Glomerular visceral epithelial cell (primary cell): ENCODE measurements at regions not wholly inside any gene's neighbourhood (a gene's known extent, or its start where the extent isn't known, plus 50 kb on each side); places are given as distances from the start of the nearest gene placed in this dataset.
"Not testable (repeated sequence)": the region's sequence is repeated elsewhere in the genome, so short reads cannot be mapped to it uniquely, and the experiment has no call there.

Source experiments
- DNase-seq: peaks from one replicate; pipeline ENCODE4 v3.0.0-alpha.2; 2016; ENCODE audit errors: extremely low spot score

DNA sequence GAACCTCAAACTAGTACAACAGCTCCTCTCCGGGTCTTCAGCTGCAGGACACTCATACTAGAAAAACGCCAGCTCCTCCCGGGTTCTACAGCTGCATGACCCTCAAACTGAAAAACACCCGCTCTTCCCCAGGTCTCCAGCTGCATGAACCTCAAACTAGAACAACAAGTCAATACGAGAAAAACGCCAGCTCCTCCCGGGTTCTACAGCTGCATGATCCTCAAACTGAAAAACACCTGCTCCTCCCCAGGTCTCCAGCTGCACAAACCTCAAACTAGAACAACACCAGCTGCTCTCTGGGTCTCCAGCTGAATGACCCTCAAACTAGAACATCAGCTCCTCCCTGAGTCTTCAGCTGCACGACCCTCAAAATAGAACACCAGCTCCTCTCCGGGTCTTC, 315.0 kb upstream of the TFPI start:
- no peak for DNase-seq

DNA sequence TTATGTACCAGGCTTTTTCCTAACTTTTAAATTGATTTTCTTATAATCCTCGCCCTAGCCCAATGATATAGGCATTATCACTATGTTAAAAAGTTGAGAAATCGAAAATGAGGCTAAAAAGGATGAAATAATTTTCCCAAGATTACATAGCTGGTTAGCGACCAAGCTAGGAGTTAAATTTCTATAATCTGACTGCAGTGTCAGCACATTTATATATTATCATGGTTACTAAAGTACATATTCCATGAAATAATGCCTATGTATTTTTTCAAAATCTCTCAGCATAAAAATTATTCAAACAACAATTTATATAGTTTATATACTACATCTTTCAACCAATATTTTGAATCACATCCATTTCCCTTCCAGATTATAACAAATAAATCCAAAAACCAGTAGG, 317.3 kb upstream of the TFPI start:
- no peak for DNase-seq

DNA sequence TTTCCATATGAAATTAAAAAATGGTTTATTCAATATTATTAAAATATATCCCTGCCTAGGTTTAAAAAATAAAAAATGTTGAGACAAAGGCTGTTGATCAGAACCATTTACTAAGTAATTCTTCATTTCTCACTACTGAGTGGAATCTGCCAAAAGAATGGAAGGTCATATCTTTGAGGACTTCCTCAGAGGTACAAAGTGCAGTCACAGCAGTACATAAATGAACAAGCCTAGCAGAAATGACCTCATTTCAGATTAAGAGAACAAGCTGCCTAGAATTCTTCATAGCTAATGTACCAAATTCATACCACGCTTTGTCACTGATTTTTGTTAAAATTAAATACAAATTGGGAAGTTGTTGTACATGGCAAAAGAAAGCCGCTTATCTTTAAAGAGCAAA, 318.9 kb upstream of the TFPI start:
- DNase-seq: no peak

DNA sequence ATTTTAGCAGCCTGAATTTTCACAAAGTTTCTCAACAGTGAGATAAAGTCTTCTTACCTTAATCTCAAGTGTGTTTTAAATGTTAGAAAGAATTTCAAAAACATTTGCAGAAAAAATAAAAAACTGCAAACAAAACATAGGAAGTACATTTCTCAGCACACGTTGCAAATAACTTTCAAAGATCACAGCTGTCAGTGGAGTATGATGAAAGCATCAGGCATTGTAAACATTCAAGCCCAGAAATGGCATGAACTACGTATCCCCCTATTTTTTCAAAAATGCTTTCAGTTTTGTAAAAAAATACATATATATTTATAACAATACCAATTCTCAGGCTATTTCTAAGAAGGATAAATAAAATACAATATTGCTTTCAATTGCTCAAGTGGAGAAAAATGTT, 320.6 kb upstream of the TFPI start:
- no peak for DNase-seq

DNA sequence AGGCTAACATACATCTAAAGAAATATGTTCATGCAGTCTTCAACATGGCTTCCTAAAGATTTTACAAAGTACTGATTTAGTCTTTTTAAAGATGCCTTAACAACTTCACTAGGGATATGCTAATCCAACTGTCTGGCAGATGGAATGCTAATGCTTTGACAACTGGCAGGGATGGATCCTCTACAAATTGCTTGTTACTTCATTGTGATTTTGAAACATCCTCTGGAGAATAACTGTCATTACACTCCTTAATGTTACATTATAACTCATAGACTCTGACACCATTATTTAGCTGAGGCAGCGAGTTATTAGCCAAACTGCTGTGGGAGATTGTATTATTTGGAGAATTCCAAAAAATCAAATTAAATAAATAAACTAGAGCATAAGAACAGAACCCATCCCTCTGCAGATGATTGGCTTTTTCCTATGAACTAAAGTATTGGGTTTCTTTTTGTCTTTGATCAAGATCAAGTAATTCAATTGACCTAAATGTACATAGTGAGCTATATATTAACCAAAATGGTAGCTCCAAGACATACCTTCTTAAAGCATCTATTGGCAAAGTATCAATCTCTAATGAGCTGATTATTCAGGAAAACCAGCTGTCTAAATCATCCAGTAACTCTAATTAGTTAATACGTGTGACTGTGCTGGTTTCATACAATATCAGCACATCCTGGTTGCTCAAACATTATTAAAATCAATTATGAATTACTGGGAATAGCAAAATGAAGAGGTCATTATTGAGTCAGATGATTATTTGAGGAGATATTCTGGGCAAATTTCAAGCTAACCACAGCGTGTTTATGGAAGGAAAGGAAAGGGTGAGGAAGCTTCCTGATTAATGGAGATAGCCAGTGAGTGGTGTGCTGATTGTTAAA, 321.3 kb upstream of the TFPI start:
- no peak for DNase-seq

DNA sequence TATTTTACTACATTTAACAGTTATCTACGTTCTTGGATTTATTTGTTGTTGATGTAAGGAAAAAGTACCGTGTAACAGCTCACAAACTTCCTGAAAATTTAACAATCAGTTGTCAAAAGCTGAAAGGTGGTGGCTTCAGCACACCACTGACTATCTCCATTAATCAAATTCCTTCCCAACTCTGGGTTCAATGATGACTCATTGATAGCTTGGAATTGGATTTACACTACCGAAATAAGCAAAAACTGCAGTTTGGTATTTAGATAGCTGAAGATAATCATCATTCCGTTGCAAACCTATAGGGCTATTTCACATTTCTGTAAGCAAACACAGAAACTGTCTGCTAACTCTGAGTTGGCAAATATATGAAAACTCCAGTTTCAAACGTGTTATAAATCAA, 322.3 kb upstream of the TFPI start:
- no peak for DNase-seq

DNA sequence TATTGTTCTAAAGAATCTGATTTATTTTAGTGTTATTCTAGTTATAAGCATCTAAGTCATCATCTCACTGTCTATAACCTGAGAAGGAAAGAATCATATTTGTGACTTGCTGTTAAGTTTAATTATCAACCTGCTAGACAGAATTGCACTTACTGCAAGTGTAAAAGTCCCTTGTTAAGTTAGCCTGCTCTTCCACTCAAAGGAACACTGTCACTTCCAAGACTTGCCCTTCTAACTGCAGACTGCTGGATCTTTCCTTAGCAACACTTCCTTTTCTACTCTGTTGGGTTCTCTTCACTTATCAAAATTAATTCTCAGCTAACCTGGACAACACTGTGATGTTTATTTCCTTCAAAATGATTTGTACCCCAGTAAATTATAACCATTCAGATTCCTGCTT, 323.2 kb upstream of the TFPI start:
- peak; percentile 7 for DNase-seq

DNA sequence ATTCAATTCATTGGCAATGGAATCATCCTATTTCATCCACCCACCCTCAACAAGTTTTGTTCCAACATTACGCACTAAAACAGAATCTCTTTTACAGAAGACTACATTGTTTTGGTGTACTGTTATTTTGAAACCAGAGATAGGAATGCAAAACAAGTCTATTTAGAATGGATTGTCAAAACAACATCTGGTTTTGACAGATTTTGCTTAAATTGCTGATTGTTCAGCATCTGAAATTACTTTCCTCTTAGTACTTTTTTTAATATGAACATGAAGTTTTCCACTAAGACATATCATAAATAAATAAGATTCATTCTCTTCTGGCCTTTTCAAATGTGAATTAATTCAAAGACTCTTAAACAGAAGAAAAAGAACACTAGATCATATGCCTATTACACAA, 323.9 kb upstream of the TFPI start:
- DNase-seq: no peak

DNA sequence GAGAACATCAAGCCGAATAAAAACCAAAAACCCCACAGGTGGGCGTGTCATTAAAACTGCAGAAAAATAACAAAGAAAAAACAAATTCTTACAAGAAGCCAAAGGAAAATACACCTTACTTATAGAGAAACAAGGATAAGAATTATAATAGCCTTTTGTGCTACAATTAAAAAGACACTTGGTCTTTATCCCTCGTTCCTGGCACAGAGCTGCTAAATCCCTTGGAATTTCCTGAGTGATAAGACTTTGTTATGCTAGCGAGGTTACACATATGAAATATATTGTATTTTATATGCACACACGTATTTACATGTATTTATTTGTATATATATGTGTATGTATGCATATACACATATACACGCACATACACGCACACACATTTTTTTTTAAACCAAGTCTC, 325.3 kb upstream of the TFPI start:
- DNase-seq: no peak

DNA sequence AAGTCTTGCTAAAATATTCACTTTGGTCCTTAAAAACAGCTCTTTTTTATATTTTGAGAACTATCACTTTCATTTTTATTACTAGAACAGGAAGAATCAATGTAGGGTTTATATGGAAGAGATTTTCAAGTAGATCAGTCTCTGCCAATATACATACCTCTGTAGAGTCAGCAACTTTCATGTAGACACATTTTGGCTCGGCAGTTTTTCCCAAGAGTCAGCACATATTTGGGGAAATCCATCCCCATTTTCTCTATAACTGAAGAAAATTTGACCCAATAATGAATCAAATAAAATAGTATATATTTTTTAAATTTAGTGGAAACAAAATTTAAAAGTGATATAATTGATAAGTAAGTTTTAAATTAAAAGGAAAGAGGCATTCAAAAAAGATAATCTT, 329.8 kb upstream of the TFPI start:
- DNase-seq: no peak

DNA sequence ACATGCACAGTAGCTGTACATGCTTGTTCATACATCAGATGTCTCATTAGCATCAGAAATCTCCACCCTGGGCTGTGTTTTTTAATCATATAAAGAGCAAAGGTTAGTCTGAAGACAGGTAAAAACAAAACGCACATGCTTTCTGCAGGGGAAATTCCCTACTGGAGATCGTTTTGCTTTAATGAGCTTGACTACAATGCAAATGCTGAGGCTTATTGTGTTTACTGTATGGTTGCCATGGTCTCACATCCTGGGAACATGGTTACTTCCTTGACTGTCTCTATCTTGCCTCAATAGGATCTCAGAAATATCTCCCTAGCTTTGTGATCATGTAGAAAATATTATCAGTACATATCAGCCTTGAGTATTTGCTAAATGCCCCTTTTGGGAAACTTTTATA, 336.5 kb upstream of the TFPI start:
- DNase-seq: no peak

DNA sequence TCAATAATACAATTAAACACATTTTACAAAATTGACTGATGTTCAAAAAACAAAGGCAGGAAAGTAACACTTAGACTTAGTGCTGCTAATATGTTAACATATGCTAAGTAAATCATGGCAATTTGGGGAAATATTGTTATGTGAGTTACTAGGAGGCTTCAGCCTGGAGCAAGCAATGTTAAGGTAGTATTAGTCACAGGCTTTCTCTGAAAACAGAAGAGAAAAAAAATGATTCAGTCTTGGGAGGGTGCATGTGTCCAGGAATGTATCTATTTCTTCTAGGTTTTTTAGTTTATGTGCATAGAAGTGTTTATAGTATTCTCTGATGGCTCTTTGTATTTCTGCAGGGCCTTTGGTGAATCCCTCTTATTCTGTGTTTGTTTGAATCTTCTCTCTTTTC, 345.8 kb upstream of the TFPI start:
- DNase-seq: no peak

DNA sequence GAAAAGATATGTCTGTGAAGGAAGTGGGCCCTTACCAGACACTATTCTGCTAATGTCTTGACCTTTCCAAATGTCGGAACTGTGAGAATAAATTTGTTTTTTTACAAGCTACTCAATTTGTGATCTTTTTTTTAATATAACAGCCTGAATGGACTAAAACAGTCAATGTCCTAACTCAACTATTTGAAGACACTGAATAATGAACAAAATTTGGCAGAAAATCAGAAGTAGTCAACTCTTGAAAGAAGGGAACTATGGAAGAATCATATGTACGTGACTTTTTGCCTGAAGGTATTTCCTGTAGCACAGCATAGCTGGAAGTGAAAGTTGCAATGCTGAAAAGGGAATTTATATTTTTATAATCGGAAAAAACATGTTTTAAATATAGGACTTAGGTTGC, 351.8 kb upstream of the TFPI start:
- no peak for DNase-seq

DNA sequence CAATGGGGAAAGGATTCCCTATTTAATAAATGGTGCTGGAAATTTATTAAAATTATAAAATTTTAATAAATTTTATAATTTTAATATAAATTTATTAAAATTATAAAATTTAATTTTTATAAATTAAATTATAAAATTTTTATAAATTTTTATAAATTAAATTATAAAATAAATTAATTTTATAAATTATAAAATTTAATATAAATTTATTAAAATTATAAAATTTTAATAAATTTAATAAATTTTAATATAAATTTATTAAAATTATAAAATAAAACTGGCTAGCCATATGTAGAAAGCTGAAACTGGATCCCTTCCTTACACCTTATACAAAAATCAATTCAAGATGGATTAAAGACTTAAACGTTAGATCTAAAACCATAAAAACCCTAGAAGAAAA, 356.7 kb upstream of the TFPI start:
- DNase-seq: not testable (repeated sequence)

DNA sequence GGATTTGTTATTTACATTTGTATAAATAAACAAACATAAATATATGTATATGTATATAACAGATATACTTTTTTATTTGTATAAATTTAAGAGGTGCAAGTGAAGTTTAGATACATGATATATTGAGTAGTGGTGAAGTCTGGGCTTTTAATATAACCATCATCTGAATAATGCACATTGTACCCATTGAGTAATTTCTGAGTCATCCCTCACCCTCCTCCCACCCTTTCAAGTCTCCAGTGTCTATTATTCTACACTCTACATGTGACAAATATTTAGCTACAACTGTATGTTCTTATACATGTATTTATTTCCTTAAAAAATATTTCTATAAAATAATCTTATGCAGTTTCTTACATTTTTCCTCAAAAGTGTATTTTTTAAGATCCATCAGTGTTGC, 358.7 kb upstream of the TFPI start:
- DNase-seq: no peak

DNA sequence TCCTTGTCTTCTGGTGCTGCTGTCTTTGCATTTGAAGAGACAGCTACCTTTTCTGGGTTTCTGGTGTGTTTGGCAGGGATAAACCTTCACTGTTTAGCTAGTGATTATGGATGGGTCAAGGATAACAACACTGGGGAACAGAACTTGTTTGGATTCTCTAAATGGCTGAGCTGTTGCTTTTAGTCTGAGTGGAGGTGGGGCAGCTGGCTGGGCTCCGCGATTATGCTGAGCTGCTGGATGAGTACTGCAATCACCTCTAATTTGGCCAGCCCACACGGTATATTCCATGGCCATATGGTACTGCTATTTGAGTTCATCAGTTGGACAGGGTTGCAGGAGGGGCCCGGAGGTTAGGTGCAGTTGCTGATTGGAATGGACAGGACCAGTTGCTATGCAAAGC, 361.6 kb upstream of the TFPI start:
- no peak for DNase-seq

DNA sequence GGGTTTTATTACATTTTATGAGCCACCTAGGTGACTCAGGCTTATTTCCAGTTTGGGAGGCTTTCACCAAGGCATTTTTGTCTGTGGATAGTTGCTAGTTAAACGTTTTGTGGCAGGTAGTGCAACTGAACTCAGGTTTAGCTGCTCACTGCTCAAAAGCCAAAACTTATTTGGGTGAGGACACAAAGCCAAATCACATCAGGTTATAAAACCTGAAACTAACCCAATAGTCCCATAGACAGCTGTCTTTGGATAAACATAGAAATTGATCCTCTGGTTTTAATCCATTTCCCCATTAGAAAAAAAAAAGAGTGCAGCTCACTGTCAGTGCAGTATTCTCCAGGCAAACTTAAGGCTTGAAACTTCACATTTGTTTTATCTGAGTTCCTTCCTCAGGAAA, 362.6 kb upstream of the TFPI start:
- DNase-seq: no peak

DNA sequence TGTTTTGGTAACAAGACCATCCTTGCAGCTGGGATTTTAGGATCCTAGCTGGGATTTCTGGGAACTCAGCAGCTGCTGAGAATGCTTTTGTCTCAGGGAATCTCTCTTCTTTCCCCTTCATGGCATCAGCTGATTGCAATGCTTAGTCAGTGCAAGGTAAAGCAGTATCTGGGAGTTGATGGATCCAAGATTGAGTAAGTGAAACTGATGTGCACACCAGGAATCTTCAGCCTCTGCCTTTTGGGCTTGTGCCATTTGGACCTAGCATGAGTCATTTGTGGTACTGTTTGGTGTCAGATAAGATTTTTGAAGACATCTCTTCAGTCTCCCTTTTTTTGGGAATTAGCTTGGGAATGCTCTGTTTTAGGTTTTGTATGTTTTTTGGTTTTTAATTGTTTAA, 363.3 kb upstream of the TFPI start:
- peak; percentile 30 for DNase-seq

DNA sequence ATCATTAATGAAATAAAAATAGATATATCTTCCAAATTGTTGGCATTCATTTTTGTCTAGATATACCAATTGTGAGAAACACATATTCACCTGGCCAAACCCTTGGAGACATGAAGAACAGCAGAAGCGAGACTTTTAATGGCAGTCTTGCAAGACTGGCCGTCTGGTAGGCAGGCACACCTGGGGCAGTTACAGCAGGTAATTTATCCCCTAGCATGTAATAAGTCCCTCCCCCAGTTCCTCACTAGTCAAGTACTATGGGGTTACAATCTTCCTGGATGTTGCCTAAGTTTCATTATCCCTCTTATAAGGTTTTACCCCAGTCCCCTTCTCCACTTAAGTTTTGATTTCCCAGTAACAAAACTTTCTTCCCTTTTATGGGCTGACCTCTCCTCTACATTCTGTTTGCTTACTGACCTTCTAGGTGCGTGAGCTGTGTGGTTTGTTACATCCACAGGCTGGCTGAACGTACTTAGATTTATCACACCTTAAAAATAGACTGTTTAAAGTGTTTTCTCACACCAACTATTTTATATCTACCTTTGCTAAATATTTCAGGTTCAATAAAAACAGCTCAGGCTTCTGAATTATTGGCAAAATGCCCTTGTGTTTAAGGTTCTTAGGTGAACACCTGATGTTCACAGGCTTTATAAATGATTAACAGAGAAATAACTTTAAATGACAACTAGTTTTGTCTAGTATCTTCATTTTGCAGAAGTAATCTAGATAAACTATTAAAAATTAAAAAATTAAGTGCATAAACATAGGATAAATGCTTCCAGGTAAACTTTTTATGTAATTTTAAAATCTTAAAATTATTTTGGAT, 365.0 kb upstream of the TFPI start:
- no peak for DNase-seq

DNA sequence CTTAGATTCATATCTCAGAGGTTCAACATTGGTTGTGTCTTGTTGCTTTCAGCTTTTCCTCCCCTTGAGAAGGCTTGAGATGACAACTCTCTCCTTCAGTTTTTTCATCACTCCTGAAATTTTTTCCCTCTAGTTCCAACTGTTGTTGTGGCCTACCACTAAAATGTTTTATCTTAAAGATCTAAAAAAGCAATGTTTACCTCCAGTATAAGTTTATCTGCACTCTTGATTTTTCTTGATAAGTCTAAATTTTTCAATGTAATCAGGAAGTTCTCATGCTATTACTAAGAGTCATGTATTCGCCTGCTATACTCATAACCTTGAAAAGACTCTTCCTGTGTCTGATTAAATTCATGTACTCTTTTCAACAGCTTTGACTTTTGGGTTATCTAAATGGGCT, 366.3 kb upstream of the TFPI start:
- DNase-seq: no peak

DNA sequence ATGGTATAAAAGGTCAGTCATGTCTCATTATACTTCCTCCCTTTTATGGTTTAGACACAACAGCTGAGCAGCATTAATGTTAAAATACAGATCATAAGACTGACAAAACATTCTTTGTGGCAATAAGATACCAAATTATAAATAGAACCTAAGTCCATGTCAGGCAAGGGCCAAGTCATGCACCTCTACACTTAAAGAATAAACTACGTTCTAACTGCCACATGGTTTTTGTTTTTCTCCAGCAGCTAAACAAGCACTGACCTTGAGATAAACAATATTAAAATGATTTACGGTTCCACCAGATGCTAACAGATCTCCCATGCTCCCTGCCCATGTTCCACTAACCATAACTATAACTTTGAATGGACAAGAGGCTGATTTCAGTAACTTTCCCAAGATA, 368.6 kb upstream of the TFPI start:
- no peak for DNase-seq

DNA sequence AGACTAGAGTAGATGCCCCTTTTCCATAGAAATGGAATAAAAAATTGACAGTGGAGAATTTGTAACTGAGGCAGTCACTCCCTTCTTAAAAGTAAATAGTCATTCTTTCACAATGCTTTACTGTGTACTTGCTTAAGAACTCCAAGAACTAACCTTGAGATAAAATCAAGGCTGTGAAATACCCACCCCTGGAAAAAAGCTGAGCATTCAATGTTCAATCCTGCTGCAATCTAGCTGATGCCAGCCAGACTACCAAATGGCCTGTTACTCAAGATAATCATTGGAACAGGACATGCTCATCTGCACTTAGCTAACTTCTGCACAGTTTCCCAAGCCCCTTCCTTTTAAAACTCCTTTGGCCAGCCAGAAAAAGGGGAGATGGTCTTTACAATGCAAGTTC, 367.4 kb upstream of the GULP1 start:
- DNase-seq: no peak

DNA sequence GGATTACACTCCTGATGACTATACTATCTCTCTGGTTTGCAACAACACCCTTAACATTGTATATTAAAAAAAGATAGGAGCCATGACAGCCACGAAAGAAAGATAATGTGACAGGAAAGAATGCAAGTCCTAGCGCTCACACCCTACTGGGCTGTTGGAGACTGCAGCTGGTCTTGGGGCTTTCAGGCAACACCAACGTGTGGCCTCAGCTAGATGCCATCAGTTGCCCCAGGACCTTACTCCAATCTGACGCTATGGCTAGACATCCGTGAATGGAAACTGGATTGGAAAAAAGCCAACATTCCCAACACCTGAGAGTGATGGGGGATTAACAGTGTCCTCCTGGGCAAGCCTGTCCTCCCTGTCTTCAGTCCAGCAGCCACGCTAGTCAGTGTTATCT, 357.4 kb upstream of the GULP1 start:
- DNase-seq: no peak
